SU-DHL-6 (cell line): ENCODE measurements at regions not wholly inside any gene's neighbourhood (a gene's known extent, or its start where the extent isn't known, plus 50 kb on each side); places are given as distances from the start of the nearest gene placed in this dataset.

ENCODE experiments used
- H2AFZ ChIP-seq: fragments of 200-600 bp; sonication (generic); 2 replicates; pipeline ENCODE4 v1.6.1; 2014; ENCODE audit warnings: low read depth, mild to moderate bottlenecking, moderate library complexity, mixed read lengths, antibody characterized with exemption, low read length; ENCODE audit not compliant: severe bottlenecking
- H3F3A ChIP-seq: fragments of 200-600 bp; shearing (Covaris generic); 2 replicates; pipeline ENCODE4 v1.6.0; 2016; ENCODE audit warnings: antibody characterized with exemption, mild to moderate bottlenecking; ENCODE audit not compliant: insufficient read depth
- H3K27ac ChIP-seq: fragments of 200-600 bp; sonication (generic); 2 replicates; pipeline ENCODE4 v1.5.1; 2016; ENCODE audit warnings: low read depth, mild to moderate bottlenecking, low read length, moderate library complexity, mixed read lengths
- H3K27me3 ChIP-seq: fragments of 200-600 bp; sonication (generic), shearing (Covaris generic); 2 replicates; pipeline ENCODE4 v1.6.0; 2014; ENCODE audit warnings: mild to moderate bottlenecking, low read length
- H3K36me3 ChIP-seq: fragments of 200-600 bp; sonication (generic); 2 replicates; pipeline ENCODE4 v1.6.1; 2014; ENCODE audit warnings: mild to moderate bottlenecking, low read length, mixed read lengths
- H3K4me2 ChIP-seq: fragments of 300-600, 200-600 bp; shearing (Covaris generic), sonication (generic); 2 replicates; pipeline ENCODE4 v1.6.0; 2014; ENCODE audit warnings: low read length, low read depth, mild to moderate bottlenecking; ENCODE audit not compliant: poor library complexity, severe bottlenecking
- H3K4me3 ChIP-seq: fragments of 200-600 bp; sonication (generic); 2 replicates; pipeline ENCODE4 v1.5.1; 2014; ENCODE audit warnings: antibody characterized with exemption, low read length, mild to moderate bottlenecking, mixed read lengths; ENCODE audit not compliant: insufficient read depth, poor library complexity, severe bottlenecking
- H3K79me2 ChIP-seq: fragments of 200-600 bp; sonication (generic); 2 replicates; pipeline ENCODE4 v1.6.1; 2014; ENCODE audit warnings: mild to moderate bottlenecking, low read length, moderate library complexity; ENCODE audit not compliant: insufficient read depth
- H3K9ac ChIP-seq: fragments of 200-600 bp; sonication (generic); 2 replicates; pipeline ENCODE4 v1.7.0; 2014; ENCODE audit warnings: mild to moderate bottlenecking, low read length
- H3K9me2 ChIP-seq: fragments of 200-600 bp; sonication (generic); replicated peaks from 2 replicates; pipeline ENCODE4 v1.6.1; 2014; ENCODE audit warnings: low read length; ENCODE audit not compliant: insufficient read depth
- H3K9me3 ChIP-seq: fragments of 200-600 bp; sonication (generic); 2 replicates; pipeline ENCODE4 v1.6.1; 2014; ENCODE audit warnings: low read length, mixed read lengths; ENCODE audit not compliant: insufficient read depth
- H4K20me1 ChIP-seq: fragments of 200-600 bp; sonication (generic); 2 replicates; pipeline ENCODE4 v1.6.1; 2014; ENCODE audit warnings: low read depth, mild to moderate bottlenecking, antibody characterized with exemption, low read length, moderate library complexity, mixed read lengths
- CTCF ChIP-seq: fragments of 200-600 bp; sonication (generic); IDR thresholded peaks from one replicate; pipeline ENCODE4 v1.5.1; 2017; ENCODE audit warnings: antibody characterized with exemption, mild to moderate bottlenecking, low read length, moderate library complexity; ENCODE audit not compliant: insufficient read depth, poor library complexity, severe bottlenecking
- EZH2phosphoT487 ChIP-seq: fragments of 200-600 bp; sonication (generic), shearing (Covaris generic); conservative IDR thresholded peaks from 2 replicates; pipeline ENCODE4 v1.6.1; 2018; ENCODE audit warnings: mild to moderate bottlenecking, antibody characterized with exemption, low read length, moderate library complexity, mixed read lengths

DNA sequence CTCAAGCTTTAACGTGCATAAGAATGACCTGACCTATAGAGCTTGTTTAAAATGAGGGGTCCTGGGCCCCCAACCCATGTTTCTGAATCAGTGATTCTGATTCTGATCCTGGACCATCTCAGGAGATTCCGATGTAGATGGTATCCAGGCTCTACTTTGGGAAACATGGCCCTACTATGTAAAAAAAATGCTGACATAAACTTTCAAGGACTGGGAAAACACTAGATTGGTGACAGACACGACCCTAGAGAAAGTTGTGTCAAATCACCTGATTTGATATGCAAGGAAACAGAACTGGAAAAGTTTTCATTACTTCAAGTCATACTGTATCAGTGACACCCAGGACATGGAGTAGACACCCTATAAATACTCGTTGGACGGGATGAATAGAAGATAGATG, 328.5 kb downstream of the HNRNPD start:
- no peaks in the 10 kb centered on the region for H3K27me3 ChIP-seq
- no peak overlapping the region for H3K4me2 ChIP-seq

GRCh38 chr4:82044141-82044993, 329.4 kb downstream of the HNRNPD start:
- H4K20me1 ChIP-seq = no peaks in the 10 kb centered on the region
- H3K36me3 ChIP-seq = no peaks in the 10 kb centered on the region
- no peak overlapping the region for H3K27ac ChIP-seq
- H3K9me3 ChIP-seq = no peaks in the 10 kb centered on the region
- H3K27me3 ChIP-seq = no peaks in the 10 kb centered on the region
- H3K9me2 ChIP-seq = no peaks in the 10 kb centered on the region
- H3K9ac ChIP-seq = no peak overlapping the region
- H3F3A ChIP-seq = no peaks in the 10 kb centered on the region
- H3K79me2 ChIP-seq = no peaks in the 10 kb centered on the region
- H2AFZ ChIP-seq = no peak overlapping the region
- TF ChIP-seq EZH2phosphoT487 = no peak
- TF ChIP-seq CTCF = no peak
- H3K4me2 ChIP-seq = no peak overlapping the region
- no peak overlapping the region for H3K4me3 ChIP-seq

More for the DNA sequence above, 328.5 kb downstream of the HNRNPD start:
- Histone ChIP-seq H3K79me2 (no peaks in the 10 kb centered on the region), H4K20me1 (no peaks in the 10 kb centered on the region), H2AFZ (no peak overlapping the region), H3K4me3 (no peak overlapping the region), H3K9ac (no peak overlapping the region), H3K9me2 (no peaks in the 10 kb centered on the region), H3K27ac (no peak overlapping the region), H3K36me3 (no peaks in the 10 kb centered on the region), H3F3A (no peaks in the 10 kb centered on the region), H3K9me3 (no peaks in the 10 kb centered on the region)
- TF ChIP-seq CTCF (no peak), EZH2phosphoT487 (no peak)

DNA sequence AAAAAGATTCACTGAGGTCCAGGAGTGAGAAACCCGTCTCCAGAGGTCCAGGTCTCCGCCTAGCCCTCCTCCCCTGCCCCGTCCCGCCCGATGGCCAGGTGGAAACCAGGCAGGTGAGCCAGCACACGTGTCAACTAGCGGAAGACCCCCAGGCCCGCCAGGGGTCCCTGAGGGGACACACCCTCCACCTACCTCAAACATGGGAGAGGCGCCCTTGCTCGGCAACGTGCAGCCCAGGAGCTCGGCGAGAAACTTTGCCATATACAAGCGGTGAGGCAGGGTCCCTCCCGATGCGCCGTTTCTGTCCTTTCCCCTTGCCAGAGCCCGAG, 330.0 kb downstream of the HNRNPD start:
- H3K4me2 ChIP-seq = no peak overlapping the region
- no peaks in the 10 kb centered on the region for H3K9me2 ChIP-seq
- H3K36me3 ChIP-seq = no peaks in the 10 kb centered on the region
- H2AFZ ChIP-seq = no peak overlapping the region
- no peak overlapping the region for H3K4me3 ChIP-seq
- TF ChIP-seq EZH2phosphoT487 = no peak
- TF ChIP-seq CTCF = no peak
- no peak overlapping the region for H3K27ac ChIP-seq
- H3K9ac ChIP-seq = no peak overlapping the region
- H4K20me1 ChIP-seq = no peaks in the 10 kb centered on the region
- no peaks in the 10 kb centered on the region for H3K9me3 ChIP-seq
- H3K27me3 ChIP-seq = no peaks in the 10 kb centered on the region
- H3F3A ChIP-seq = no peaks in the 10 kb centered on the region
- H3K79me2 ChIP-seq = no peaks in the 10 kb centered on the region
